HG03175 (cell line): ENCODE measurements at regions not wholly inside any gene's neighbourhood (a gene's known extent, or its start where the extent isn't known, plus 50 kb on each side); places are given as distances from the start of the nearest gene placed in this dataset.
"Not testable (repeated sequence)": the region's sequence is repeated elsewhere in the genome, so short reads cannot be mapped to it uniquely, and the experiment has no call there.

Experiments used
- ATAC-seq: cut with Tn5 transposase; IDR thresholded peaks from one replicate; pipeline ENCODE4 v1.9.1; 2021; ENCODE audit warnings: mild to moderate bottlenecking, moderate library complexity; ENCODE audit not compliant: unreplicated experiment

DNA sequence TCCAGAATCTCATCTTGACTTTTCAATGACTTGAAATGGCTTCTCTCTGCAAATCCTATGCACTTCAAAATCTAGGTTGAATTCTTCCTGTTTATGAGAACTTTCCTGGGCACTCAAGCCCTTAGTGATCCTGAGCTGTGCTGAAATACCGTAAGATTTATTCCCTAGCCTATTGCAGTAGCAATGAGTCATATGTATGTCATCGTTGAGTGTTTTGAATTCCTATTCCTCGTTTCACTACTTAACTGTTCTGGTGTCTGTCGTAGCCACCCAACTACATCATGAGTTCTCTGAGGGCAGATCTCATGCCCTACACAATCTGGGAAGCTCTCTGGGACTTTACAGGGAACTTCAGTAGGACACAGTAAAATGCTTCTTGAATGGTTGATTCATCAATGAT is 190.8 kb upstream of the TMEM132C start:
- ATAC-seq: no peak

DNA sequence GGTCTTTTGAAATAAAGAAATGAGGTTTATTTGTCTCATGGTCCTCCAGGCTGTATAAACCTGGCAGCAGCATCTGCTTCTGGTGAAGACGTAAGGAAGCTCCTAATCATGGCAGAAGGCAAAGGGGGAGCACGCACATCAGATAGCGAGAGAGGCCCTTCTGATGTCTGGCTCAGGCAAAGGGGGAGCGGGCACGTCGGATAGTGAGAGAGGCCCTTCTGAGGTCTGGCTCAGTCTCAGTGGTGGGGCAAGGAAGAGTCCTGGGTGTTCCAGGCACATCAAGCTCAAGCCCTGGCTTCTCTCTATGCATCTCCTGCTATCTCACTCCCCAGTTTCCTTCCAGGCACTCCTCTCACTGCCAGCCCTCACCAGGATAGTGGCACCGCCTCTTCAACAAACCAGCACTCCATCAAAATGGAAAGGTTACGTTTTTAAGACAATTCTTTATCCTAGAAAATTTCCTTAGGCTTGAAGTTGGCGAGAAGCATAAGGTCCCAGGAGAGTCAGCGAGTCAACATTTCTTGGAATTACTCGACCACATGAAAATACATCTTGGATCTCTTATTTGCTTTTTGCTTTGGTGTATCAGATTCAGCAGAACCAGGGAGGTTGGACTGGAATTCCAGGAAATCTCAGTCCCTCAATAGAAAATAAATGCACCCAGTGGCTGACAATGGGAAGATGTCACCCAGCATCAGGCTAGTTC is 189.6 kb upstream of the TMEM132C start:
- ATAC-seq: no peak

DNA sequence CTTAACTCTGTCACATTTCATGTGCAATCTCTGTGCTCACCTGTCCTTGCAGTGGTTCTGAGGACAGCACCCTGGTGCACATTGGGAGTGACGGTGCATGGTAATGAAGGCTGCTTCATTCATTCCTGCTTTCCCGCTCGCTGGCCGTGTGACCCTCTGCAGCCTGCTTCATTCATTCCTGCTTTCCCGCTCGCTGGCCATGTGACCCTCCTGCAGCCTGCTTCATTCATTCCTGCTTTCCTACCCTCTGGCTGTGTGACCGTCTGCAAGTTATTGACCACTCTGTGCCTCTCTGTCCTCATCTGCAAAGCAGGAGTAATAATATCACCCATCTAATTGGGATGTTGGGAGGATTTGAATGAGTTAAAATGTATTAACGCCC is 189.1 kb upstream of the TMEM132C start:
- no peak for ATAC-seq

DNA sequence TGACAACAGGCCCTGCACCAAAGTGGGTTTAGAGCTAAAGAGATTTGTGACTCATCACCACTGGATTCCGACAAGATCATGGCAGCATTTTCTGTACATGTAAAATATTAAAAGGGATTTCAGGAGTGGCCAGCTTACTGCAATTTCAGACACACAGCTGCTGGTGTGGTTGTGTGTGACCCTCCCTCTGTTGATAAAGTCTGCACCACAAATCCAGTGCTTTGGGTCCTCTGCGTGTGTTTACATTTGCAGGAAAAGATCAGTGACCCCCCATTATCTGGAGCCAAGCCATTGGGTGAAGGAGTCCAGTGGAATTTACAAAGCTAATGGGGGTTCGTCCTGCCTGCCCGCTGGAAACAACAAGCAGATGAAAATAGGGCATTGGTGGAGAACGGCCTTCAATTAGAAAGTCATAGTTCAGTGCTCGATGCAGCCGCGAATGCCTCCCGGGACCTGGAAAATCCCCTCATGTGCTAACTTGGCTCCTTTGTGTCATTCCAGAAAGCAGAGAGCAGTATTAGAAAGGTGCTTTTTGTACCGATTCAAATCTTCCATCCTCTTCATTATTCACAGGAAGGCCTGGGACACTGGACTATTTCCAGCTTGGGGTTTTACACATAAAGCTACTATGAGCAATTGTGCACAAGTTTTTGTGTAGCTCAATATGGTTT is 188.5 kb upstream of the TMEM132C start:
- no peak for ATAC-seq

DNA sequence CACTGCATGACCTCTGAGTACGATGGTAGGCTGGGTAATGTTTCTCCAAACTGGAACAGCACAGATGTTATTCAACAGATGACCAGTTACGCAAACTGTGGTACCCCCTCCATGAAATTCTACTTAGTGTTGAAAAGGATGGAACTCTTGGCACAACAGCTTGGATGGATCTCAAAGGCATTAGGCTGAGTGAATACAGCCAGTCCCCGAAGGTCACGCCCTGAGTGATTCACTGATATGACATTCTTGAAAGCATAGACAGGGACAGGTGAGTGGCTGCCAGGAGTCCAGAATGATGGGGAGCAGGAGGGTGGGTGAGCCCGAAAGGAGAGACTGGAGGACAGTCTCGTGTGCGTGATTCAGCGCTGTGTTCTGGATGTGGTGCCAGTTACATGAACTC is 187.5 kb upstream of the TMEM132C start:
- ATAC-seq: no peak

DNA sequence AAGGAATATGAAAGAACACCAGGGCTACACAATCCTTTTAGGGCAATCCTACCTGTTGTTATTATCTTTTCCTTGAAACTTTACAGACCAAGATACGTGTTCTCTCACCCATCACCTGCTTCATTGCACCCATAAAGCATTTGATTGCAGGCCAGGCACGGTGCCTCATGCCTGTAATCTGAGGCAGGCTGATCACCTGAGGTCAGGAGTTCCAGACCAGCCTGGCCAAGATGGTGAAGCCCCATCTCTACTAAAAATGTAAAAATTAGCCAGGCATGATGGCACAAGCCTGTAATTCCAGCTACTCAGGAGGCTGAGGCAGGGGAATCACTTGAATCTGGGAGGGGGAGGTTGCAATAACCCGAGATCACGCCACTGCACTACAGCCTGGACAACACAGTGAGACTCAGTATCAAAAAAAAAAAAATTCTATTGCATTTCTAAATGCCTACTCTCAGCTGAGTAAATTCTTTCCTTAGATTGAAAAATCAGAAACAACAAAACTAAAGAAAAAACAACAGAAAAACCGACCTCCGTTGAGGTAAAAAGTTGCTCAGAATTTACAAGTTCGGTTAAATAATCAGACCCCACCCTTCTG is 183.7 kb upstream of the TMEM132C start:
- no peak for ATAC-seq

DNA sequence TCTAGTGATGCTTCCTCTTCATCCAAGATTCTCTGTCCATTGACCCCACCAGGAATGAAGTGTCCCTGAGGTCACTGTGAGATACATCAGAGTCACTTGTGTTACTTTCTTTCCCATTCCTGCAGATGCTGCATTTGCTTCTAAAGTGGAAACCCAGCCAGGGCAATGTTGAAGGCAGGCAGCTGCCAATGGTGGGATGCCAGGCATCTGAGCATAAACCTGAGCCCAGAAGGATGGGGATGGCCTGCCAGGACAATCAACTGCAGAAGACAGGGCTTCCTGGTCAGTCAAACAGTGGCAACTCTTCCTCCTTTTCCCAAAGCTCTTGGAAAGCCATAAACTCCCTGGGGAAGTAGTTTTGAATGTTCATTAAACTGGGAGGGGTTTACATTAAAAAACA is 178.0 kb upstream of the TMEM132C start:
- no peak for ATAC-seq

DNA sequence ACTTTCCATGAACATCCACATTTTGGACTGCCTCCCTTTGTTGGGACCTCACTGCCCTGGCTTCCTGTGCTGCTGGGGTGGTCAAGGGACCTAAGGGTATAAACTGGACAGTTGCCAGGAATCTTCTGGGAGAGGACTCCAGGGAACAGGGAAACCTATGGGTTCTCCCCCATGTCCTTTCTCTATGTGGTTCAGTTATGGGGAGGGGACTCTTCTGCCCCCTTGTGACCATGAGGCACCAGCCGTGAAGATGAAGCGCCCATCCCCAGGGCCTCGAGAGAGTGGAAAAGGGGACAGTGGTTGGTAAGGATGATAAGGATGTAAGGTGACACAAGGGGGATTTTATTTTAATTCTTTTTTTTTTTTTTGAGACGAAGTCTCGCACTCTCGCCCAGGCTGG is 177.0 kb upstream of the TMEM132C start:
- ATAC-seq: no peak

DNA sequence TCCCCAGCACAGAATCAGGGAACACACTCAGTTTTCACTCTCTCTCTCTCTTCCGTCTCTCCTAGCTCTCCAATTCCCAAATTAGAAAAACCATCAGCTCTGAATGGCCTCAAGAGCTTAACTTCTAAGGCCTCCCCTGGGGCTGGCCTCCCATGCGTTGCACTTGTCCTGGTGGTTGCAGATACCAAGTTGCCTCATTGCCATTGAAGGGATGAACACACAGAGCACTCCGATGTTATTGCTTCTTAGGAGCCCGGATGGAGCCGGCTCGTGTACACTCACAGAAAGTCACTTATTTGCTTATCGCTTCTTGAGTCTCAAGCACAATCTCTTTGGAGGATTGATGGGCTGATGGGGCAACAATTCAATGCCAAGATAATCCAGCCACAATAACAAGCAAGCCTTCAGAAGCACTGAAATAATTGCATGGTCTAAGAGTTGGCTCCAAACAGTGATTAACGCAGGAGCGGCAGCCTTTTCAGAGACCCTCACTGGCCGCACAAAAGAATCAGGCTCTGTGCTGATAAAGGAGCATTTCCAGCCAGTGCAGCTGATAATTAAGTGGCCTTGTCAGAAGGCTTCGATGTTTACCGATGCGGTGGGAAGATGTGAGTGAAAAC is 175.8 kb upstream of the TMEM132C start:
- no peak for ATAC-seq

DNA sequence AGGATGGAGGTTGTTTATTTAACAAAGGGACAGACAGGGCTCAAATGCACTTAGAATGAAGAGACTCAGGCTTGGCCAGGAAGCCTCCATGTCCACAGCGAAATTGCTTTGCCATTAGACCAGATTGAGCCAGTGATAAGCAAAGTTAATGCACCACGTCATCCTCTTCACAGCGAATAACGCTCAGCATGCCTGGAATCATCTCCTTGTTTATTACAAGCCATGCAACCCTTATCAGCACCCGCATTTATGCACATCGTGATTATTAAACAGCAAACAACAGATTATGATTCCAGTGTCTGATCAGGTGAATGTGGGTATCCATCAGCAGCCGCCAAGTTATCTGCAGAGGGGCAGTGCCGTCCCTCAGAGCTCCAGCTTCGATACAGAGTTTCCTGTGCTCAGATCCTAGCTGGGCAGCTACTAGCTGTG is 175.0 kb upstream of the TMEM132C start:
- ATAC-seq: no peak

DNA sequence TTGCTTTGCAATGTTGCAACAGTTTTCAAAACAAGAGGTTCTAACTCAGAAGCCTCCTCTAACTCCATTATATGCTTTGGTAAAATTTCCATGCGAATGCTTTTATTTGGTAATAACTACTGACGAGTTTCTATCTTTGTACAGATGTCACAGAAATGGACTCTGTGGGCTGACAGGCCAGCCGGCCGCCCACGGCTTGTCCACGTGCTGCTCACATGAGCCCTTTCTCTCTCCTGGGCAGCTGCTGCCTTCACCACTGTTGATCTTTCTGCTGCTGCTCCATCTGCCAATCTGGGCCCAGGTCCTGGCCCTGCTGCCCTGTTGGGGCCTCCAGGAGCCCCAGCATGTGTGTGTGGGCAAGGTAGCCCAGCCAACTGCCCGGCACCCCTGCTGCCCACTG is 168.2 kb upstream of the TMEM132C start:
- ATAC-seq: no peak

DNA sequence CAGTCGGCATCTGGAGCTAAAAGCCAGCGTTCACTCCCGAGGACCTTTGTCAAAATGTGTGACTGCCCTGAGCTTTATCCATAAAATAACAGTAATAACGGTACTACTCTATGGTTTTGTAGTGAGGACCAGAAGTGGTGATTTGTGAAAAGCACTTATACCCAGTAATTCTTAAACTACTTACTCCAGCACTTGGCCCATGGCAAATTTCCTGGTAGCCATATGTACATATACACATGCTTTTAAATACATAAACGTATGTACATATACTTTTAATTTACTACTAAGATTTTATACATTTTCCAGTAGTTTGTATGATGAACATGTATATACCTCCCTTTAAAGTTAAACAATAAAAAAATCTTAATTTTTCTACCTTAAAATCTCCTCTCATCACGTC is 163.8 kb upstream of the TMEM132C start:
- no peak for ATAC-seq

DNA sequence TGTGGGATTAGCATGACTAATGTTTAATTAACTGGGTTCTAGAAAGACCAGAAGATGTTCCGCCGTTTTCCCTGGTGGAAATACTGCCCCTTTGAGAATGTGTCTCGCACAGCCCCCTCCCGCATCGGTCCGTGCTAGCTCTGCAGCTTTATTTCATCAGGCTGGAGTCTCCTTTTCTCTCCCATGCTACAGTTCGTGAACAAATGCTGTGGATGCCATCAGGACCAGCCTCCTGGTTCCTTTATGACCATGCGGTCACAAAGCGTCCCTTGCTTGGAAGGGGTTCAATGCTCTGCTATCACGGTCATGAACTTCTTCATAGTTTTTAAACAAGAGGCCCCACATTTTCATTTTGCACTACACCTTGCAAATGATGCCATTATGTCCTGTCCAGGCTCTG is 157.7 kb upstream of the TMEM132C start:
- ATAC-seq: no peak

DNA sequence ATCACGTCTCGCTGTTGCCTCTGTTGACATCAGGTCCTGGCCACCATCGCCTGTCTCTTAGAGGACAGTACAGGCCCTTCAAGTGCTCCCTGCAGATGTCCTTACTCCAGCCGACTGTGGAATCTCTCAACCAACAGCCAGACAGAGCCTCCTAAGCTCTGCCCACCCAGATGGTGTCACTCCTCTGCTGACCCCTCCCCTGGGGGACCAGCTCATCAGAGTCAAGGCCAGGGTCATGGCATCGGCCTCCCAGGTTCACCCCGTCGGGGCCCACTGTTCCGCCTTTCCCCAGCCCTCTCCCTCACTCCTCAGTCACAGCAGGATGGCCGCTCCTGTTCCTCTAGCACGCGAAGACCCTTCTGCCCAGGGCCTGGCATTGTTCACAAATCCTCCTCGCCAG is 157.3 kb upstream of the TMEM132C start:
- ATAC-seq: no peak

DNA sequence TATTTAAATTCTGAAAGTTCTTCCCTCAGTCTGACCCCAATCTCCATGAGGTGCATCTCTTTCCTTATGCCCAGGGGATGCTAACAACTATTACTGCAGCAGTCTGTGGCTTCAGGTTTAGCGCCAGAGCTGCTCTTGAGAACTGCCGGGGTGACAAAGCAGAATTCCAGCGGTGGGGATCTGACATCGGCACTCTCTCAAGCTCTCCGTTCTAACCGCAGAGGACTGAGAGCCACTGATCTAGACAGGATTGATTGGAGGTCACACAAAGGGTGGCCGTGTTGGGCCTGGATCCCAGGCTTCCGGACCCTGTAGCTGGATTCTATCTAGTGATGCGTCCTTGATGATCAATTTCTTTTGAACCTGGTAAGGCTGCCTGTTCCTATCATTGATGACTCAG is 155.6 kb upstream of the TMEM132C start:
- no peak for ATAC-seq

DNA sequence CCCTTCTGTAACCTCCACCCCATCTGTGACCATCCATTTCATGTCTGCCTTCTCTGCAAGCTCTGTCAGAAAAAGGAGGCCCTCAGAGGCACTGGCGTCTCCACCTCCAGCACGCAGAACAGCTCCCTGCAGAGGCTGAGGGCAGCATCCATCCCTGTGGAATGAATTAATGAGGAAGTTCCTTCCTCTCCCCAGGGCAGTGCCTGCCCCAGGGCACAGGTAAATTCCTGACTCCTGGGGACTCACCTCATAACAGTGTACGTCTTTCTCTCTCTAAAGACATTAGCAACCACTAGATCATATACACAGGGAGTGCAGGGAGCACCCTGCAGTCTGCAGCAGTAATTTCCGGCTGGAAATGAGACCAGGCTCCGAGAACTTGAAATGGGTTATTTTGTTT is 155.0 kb upstream of the TMEM132C start:
- ATAC-seq: no peak

DNA sequence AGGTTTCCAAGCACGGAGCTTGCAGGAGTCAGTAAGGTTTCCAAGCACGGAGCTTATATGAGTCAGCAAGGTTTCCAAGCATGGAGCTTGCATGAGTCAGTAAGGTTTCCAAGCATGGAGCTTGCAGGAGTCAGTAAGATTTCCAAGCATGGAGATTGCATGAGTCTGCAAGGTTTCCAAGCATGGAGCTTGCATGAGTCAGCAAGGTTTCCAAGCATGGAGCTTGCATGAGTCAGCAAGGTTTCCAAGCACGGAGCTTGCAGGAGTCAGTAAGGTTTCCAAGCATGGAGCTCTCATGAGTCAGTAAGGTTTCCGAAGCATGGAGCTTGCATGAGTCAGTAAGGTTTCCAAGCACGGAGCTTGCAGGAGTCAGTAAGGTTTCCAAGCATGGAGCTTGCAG is 153.7 kb upstream of the TMEM132C start:
- not testable (repeated sequence) for ATAC-seq

DNA sequence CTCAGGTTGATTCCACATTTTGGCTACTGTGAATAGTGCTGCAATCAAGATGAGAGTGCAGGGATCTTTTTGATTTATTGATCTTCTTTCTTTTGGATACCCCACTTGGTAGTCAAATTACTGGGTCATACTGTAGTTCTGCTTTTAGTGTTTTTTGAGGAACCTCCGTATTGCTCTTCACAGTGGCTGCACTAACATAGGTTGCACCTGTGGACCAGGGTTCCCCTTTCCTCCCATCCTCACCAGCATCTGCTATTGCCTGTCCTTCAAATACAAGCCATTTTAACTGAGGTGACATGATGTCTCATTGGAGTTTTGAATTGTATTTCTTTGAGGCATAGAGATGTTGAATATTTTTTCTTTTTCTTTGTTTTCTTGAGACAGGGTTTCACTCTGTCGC is 152.5 kb upstream of the TMEM132C start:
- no peak for ATAC-seq

DNA sequence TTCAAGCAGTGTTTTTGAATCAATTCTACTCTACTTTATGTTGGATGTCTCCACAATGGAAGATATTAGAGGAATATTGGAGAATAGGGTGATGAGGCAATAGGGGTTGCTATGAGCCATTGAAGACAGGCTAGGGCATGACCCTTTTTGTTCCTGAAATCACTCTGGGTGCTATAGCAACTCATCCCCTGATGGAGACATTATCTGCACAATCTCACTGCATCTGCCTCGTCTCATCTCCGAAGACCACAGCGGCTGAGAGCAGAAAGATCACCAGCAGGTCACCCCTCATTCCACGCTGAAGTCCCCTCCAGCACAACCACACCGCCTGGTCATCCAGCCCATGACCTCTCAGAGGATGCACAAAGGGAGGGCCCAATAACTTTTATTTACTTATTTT is 150.4 kb upstream of the TMEM132C start:
- no peak for ATAC-seq

DNA sequence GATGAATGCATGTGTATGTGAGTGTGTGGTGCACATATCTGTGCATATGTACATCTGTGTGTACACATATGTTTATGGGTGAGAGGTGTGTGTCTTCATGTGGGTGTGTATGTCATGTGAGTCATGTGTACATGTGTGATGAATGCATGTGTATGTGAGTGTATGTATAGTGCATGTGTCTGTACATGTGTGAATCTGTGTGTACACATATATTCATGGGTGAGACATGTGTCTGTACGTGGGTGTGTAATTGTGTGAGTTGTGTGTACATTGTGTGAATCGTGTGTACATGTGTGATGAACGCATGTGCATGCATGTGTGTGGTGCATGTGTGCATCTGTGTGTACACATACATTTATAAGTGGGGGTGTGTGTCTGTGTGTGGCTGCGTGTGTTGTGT is 146.9 kb upstream of the TMEM132C start:
- ATAC-seq: no peak

DNA sequence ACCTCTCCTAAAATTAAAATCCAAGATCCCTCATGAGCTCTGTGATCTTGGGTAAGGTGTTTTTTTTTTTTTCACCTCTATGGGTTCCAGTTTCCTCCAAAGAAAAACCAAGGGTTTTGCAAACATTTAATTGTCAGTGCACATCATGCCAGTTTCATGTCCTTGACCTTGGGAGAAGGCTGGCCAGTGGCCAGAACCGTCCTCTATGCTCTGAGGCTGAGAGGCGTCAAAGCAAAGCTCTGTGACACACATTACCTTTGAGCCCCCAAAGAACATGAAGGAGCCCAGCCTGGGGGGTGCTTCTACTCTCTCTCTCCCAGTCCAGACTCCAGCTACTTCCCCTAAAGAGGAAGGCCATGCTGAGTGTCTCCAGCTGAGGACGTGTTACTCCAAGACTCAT is 145.5 kb upstream of the TMEM132C start:
- ATAC-seq: no peak

DNA sequence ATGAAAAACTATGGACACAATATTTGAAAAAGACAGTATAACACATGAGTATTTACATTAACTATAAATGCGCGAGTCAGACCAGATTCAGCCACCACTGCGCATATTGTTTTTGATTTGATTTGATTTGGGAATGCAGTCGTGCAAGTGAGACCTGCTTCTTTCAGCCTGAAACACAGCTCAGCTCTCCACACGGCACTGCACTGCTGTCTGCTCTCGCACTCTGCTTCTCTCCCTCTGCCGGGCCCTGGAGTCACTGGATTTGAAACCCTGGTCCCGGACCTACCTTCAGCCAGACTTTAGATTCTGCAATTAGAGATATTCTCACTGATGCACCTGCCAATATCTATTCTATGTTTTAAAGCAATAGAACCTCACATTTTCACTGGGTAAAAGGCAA is 143.9 kb upstream of the TMEM132C start:
- ATAC-seq: no peak
